A549 (cell line): ENCODE measurements at regions not wholly inside any gene's neighbourhood (a gene's known extent, or its start where the extent isn't known, plus 50 kb on each side); places are given as distances from the start of the nearest gene placed in this dataset.
A peak's percentile ranks its signal among the peaks of the same experiment; 100 is the strongest.

Source experiments
- ATAC-seq, 2 experiments: fragments of 200-7000 bp in 1 of 2; fragments of >200 bp in 1 of 2; cut with Nextera tagmentation in 1 of 2; cut with Tn5 transposase in 1 of 2; 3 replicates each; pipeline versions ENCODE4 v1.8.0 to v1.9.1; 2018 to 2020; ENCODE audit warnings: mild to moderate bottlenecking in 1 of 2, moderate library complexity in 1 of 2
- CTCF ChIA-PET: fragments of 300-600 bp; sonication (Branson Sonifier 250); formaldehyde crosslinking; extraction: SDS; loops from one replicate; lab custom pipeline; 2021; ENCODE audit warnings: antibody characterized with exemption, inconsistent platforms; lab: Yijun Ruan, JAX
- POLR2A ChIA-PET: fragments of 350-600 bp; formaldehyde crosslinking; extraction: SDS; loops from one replicate; lab custom pipeline; 2021; ENCODE audit warnings: antibody characterized with exemption, inconsistent platforms; lab: Yijun Ruan, JAX
- DNase-seq, 2 experiments: peaks; one replicate each; pipeline versions ENCODE4 v3.0.0 to v3.0.0-alpha.2; 2011 to 2016; ENCODE audit warnings: low read depth in 1 of 2, low spot score in 1 of 2
- FAIRE-seq: peaks from 2 replicates; lab custom pipeline; 2011; peaks lifted over from hg19 to GRCh38; lab: Jason Lieb, UNC
- H3K27ac ChIP-seq, 2 experiments: fragments of >200 bp; sonication (Bioruptor Twin); formaldehyde crosslinking; 3 replicates each; pipeline ENCODE4 v1.5.1; 2016 to 2017
- H3K4me1 ChIP-seq: fragments of >200 bp; sonication (Bioruptor Twin); formaldehyde crosslinking; 3 replicates; pipeline ENCODE4 v1.6.1; 2016
- H3K4me2 ChIP-seq: fragments of >200 bp; sonication (Bioruptor Twin); formaldehyde crosslinking; 3 replicates; pipeline ENCODE4 v1.6.1; 2016
- H3K4me3 ChIP-seq: fragments of >200 bp; sonication (Bioruptor Twin); formaldehyde crosslinking; 3 replicates; pipeline ENCODE4 v1.5.1; 2016
- H3K9me3 ChIP-seq: fragments of >200 bp; sonication (Bioruptor Twin); formaldehyde crosslinking; 3 replicates; pipeline ENCODE4 v1.6.1; 2016
- BHLHE40 ChIP-seq: IDR thresholded peaks from 2 replicates; pipeline ENCODE4 v1.6.1; 2012; ENCODE audit warnings: low read depth, low read length, inconsistent platforms
- CBX2 ChIP-seq: fragments of 200-600 bp; sonication (generic); IDR thresholded peaks from 2 replicates; pipeline ENCODE4 v1.6.1; 2016; ENCODE audit warnings: low read depth, mild to moderate bottlenecking, borderline replicate concordance
- CBX8 ChIP-seq: fragments of 200-600 bp; sonication (generic); IDR thresholded peaks from 2 replicates; pipeline ENCODE4 v1.6.1; 2016
- CEBPB ChIP-seq, 2 experiments: fragments of >200 bp in 1 of 2; sonication (Bioruptor Twin) in 1 of 2; formaldehyde crosslinking in 1 of 2; IDR thresholded peaks; 2 replicates each; pipeline ENCODE4 v1.6.1; 2012 to 2016
- CHD2 ChIP-seq: fragments of 150-350 bp; IDR thresholded peaks from 2 replicates; pipeline ENCODE4 v1.6.1; 2014; ENCODE audit warnings: low read length; ENCODE audit not compliant: partially characterized antibody
- CHD4 ChIP-seq: fragments of 200-600 bp; sonication (generic); IDR thresholded peaks from 2 replicates; pipeline ENCODE4 v1.6.1; 2016; ENCODE audit warnings: antibody characterized with exemption, mild to moderate bottlenecking, borderline replicate concordance
- EP300 ChIP-seq, 2 experiments: fragments of >200 bp; sonication (Bioruptor Twin); formaldehyde crosslinking; IDR thresholded peaks; 2 replicates in 1 of 2; 3 replicates in 1 of 2; pipeline ENCODE4 v1.6.1; 2016 to 2017
- FOSB ChIP-seq: fragments of 250-450 bp; sonication (Bioruptor Pico); IDR thresholded peaks from 2 replicates; pipeline ENCODE4 v1.5.0; 2020; ENCODE audit warnings: mild to moderate bottlenecking, moderate library complexity
- HMGXB4 ChIP-seq: fragments of 250-450 bp; sonication (Bioruptor Pico); IDR thresholded peaks from 2 replicates; pipeline ENCODE4 v1.5.0; 2021; ENCODE audit warnings: mild to moderate bottlenecking, moderate library complexity, borderline replicate concordance
- MAFK ChIP-seq: fragments of 450-650 bp; IDR thresholded peaks from 2 replicates; pipeline ENCODE4 v1.6.1; 2014; ENCODE audit not compliant: partially characterized antibody
- MAZ ChIP-seq: fragments of 150-350 bp; IDR thresholded peaks from 2 replicates; pipeline ENCODE4 v1.6.1; 2014; ENCODE audit warnings: antibody characterized with exemption, low read depth, low read length, borderline replicate concordance
- POLR2A ChIP-seq: IDR thresholded peaks from 2 replicates; pipeline ENCODE4 v1.6.1; 2012; ENCODE audit warnings: mild to moderate bottlenecking, low read length
- POLR2AphosphoS2 ChIP-seq: conservative IDR thresholded peaks from 2 replicates; pipeline ENCODE4 v1.6.1; 2012; ENCODE audit warnings: low read length, improper control_type of control experiment, inconsistent platforms
- RAD21 ChIP-seq, 2 experiments: fragments of >200 bp in 1 of 2; sonication (Bioruptor Twin) in 1 of 2; formaldehyde crosslinking in 1 of 2; IDR thresholded peaks in 1 of 2; conservative IDR thresholded peaks in 1 of 2; 2 replicates in 1 of 2; 3 replicates in 1 of 2; pipeline ENCODE4 v1.6.1; 2012 to 2018; ENCODE audit warnings: inconsistent platforms in 1 of 2
- RARB ChIP-seq: fragments of 250-450 bp; sonication (Bioruptor Pico); IDR thresholded peaks from 2 replicates; pipeline ENCODE4 v1.8.0; 2021; ENCODE audit warnings: mild to moderate bottlenecking, moderate library complexity
- RCOR1 ChIP-seq: fragments of 150-350 bp; IDR thresholded peaks from 2 replicates; pipeline ENCODE4 v1.6.1; 2014; ENCODE audit warnings: antibody characterized with exemption, low read length, low read depth
- RFX5 ChIP-seq: fragments of 450-650 bp; IDR thresholded peaks from 2 replicates; pipeline ENCODE4 v1.7.1; 2014; ENCODE audit warnings: antibody characterized with exemption, mild to moderate bottlenecking, moderate library complexity
- RNF2 ChIP-seq: fragments of 200-600 bp; sonication (generic); IDR thresholded peaks from 2 replicates; pipeline ENCODE4 v1.6.1; 2016; ENCODE audit warnings: low read depth, mild to moderate bottlenecking, antibody characterized with exemption, moderate library complexity, borderline replicate concordance
- SMC3 ChIP-seq: fragments of >200 bp; sonication (Bioruptor Twin); formaldehyde crosslinking; IDR thresholded peaks from 3 replicates; pipeline ENCODE4 v1.6.1; 2018; ENCODE audit warnings: inconsistent platforms
- TFCP2L1 ChIP-seq: fragments of 250-450 bp; sonication (Bioruptor Pico); IDR thresholded peaks from 2 replicates; pipeline ENCODE4 v1.5.0; 2021; ENCODE audit warnings: mild to moderate bottlenecking
- ZFP36 ChIP-seq: fragments of 450-650 bp; IDR thresholded peaks from 2 replicates; pipeline ENCODE4 v1.6.1; 2014; ENCODE audit warnings: borderline replicate concordance; ENCODE audit not compliant: partially characterized antibody
- ZNF302 ChIP-seq: fragments of 250-450 bp; sonication (Bioruptor Pico); IDR thresholded peaks from 2 replicates; pipeline ENCODE4 v1.9.0; 2021; ENCODE audit warnings: inconsistent platforms, mild to moderate bottlenecking, moderate library complexity
- WGBS: methylation state at CpG from one replicate; pipeline ENCODE4 v1.1.6; 2017; ENCODE audit errors: missing lambda C conversion rate; 5-methylcytosine and 5-hydroxymethylcytosine counted together
- TF ChIP-seq, protein P1 (sequence below): IDR thresholded peaks from 2 replicates; pipeline ENCODE4 v1.6.1; 2012
- TF ChIP-seq, protein P2 (sequence below): IDR thresholded peaks from 2 replicates; pipeline ENCODE4 v1.6.1; 2012; ENCODE audit warnings: low read depth, borderline replicate concordance
- TF ChIP-seq, protein P3 (sequence below): fragments of 150-350 bp; IDR thresholded peaks from 2 replicates; pipeline ENCODE4 v1.6.1; 2014; ENCODE audit warnings: low read depth, mild to moderate bottlenecking, low read length
- TF ChIP-seq, protein P4 (sequence below): fragments of >200 bp; sonication (Bioruptor Twin); formaldehyde crosslinking; IDR thresholded peaks from 3 replicates; pipeline ENCODE4 v1.6.1; 2016

DNA sequence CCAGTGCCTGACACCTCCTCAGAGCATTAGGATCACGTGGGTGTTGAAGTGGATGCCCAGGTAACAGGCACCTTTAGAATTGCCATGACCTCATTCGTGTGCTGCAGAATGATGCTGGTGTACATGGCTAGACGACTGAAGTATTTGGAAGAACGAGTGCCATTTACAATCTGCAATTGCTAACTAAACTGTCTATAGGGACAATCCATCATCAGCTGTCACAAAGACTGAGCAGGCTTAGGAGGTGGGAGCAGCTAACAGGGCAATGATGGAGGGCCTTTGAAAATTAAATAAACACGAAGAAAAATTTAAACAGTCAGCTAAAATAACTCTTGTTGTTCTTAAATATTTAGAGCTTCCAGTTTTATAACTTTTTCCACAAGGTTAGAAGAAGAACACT lies 375.8 kb downstream of the GADD45G start:
- Histone ChIP-seq H3K4me3 (no peak overlapping the region), H3K4me2 (no peak overlapping the region), H3K9me3 (peaks cover 7% of the 10 kb centered on the region; the same call in 1 of the 3 replicates), H3K27ac (no peak overlapping the region), H3K4me1 (peaks cover 8% of the 10 kb centered on the region; the same call in 2 of the 3 replicates)
- TF ChIP-seq MAFK, result peak; percentile 4
- no peak for TF ChIP-seq BHLHE40
- TF ChIP-seq FOSB (CRISPR knock-in tag), result no peak
- TF ChIP-seq, protein P1, sequence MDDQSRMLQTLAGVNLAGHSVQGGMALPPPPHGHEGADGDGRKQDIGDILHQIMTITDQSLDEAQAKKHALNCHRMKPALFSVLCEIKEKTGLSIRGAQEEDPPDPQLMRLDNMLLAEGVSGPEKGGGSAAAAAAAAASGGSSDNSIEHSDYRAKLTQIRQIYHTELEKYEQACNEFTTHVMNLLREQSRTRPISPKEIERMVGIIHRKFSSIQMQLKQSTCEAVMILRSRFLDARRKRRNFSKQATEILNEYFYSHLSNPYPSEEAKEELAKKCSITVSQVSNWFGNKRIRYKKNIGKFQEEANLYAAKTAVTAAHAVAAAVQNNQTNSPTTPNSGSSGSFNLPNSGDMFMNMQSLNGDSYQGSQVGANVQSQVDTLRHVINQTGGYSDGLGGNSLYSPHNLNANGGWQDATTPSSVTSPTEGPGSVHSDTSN, result no peak
- TF ChIP-seq, protein P2, sequence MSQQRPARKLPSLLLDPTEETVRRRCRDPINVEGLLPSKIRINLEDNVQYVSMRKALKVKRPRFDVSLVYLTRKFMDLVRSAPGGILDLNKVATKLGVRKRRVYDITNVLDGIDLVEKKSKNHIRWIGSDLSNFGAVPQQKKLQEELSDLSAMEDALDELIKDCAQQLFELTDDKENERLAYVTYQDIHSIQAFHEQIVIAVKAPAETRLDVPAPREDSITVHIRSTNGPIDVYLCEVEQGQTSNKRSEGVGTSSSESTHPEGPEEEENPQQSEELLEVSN, result no peak
- TF ChIP-seq CEBPB (IDR thresholded peaks at IDR 0.05), result no peak
- TF ChIP-seq, protein P3, sequence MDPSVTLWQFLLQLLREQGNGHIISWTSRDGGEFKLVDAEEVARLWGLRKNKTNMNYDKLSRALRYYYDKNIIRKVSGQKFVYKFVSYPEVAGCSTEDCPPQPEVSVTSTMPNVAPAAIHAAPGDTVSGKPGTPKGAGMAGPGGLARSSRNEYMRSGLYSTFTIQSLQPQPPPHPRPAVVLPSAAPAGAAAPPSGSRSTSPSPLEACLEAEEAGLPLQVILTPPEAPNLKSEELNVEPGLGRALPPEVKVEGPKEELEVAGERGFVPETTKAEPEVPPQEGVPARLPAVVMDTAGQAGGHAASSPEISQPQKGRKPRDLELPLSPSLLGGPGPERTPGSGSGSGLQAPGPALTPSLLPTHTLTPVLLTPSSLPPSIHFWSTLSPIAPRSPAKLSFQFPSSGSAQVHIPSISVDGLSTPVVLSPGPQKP, result no peak
- no peak for TF ChIP-seq CHD4
- no peak for FAIRE-seq
- ATAC-seq, result no peak
- WGBS, result 6% methylated on average over 5 of the region's 5 CpGs
- POLR2A ChIA-PET, result no interaction called here
- CTCF ChIA-PET, result interaction anchor here (1.4 to 1.5 kb wide), 2 partner anchors 10 to 15 kb away, joined by 3 read pairs; no protein-coding TSS in a partner anchor
- DNase-seq, result no peak

DNA sequence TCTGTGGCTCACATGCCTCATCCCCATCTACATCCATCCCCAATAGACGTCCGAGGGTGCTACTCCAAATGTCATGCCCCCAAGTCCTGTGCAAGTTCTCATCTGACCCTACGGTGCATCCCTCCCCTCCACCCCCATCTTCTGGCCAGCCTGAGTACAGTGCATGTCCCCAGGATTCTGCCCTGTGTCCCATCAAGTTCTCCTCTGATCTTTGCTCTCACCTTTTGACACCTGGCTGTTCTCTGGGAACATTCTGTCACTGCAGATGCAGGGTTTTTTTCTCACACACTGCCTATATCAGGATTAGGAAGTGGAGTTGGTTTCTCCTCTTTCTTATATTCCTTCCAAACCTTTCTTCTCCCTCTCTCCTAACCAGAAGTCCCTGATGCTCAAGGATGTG lies 377.2 kb downstream of the GADD45G start:
- no peak for TF ChIP-seq ZNF302
- TF ChIP-seq RFX5, result no peak
- TF ChIP-seq RARB (CRISPR knock-in tag), result no peak
- no peak for TF ChIP-seq RCOR1
- no peak for TF ChIP-seq CBX8
- no peak for TF ChIP-seq CBX2
- no peak for TF ChIP-seq EP300 (IDR thresholded peaks at IDR 0.05)
- no peak for TF ChIP-seq MAFK
- no peak for TF ChIP-seq RAD21 (conservative IDR thresholded peaks at IDR 0.05 in 1 of 2, IDR thresholded peaks at IDR 0.05 in 1 of 2)
- no peak for TF ChIP-seq RNF2
- no peak for TF ChIP-seq POLR2A
- no peak for TF ChIP-seq TFCP2L1
- TF ChIP-seq MAZ, result no peak
- TF ChIP-seq POLR2AphosphoS2, result no peak
- no peak for TF ChIP-seq CHD2
- TF ChIP-seq, protein P2, result no peak
- no peak for TF ChIP-seq ZFP36
- TF ChIP-seq, protein P4, sequence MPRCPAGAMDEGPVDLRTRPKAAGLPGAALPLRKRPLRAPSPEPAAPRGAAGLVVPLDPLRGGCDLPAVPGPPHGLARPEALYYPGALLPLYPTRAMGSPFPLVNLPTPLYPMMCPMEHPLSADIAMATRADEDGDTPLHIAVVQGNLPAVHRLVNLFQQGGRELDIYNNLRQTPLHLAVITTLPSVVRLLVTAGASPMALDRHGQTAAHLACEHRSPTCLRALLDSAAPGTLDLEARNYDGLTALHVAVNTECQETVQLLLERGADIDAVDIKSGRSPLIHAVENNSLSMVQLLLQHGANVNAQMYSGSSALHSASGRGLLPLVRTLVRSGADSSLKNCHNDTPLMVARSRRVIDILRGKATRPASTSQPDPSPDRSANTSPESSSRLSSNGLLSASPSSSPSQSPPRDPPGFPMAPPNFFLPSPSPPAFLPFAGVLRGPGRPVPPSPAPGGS, result no peak
- no peak for TF ChIP-seq HMGXB4 (CRISPR knock-in tag)
- TF ChIP-seq SMC3, result no peak
- Histone ChIP-seq H3K27ac (no peak overlapping the region), H3K4me1 (peaks cover 8% of the 10 kb centered on the region; the same call in 2 of the 3 replicates), H3K4me3 (no peak overlapping the region), H3K9me3 (peaks cover 7% of the 10 kb centered on the region; the same call in 1 of the 3 replicates), H3K4me2 (no peak overlapping the region)
- ATAC-seq (no peak), FAIRE-seq (no peak), DNase-seq (no peak)
- WGBS, result 67% methylated on average over 3 of the region's 3 CpGs
- ChIA-PET POLR2A (no interaction called here), CTCF (interaction anchor here (1.5 kb wide), 1 partner anchor 12 kb away, joined by 3 read pairs; no protein-coding TSS in a partner anchor)
